ENCODE measurements at regions not wholly inside any gene's neighbourhood (a gene's known extent, or its start where the extent isn't known, plus 50 kb on each side); places are given as distances from the start of the nearest gene placed in this dataset.
"Not testable (repeated sequence)": the region's sequence is repeated elsewhere in the genome, so short reads cannot be mapped to it uniquely, and the experiment has no call there.

DNA sequence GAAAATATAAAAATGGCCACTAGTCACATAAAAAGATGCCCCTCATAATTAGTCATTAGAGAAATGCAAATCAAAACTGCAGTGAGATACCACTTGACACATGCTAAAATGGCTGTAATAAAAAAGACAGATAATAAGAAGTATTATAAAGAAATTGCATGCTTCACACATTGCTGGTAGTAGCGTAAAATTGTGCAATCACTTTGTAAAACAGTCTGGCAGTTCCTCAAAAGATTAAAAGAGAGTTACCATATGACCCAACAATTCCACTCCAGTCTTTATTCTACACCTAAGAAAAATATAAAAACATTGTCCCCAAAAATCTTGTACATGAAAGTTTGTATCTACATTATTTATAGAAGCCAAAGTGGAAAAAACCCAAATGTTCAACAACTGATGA lies 170.6 kb upstream of the FIGN start:
- DNase-seq (ENCODE audit: low spot score), result no peak
- intact Hi-C loops (cut with DNase I), result no loop called here

DNA sequence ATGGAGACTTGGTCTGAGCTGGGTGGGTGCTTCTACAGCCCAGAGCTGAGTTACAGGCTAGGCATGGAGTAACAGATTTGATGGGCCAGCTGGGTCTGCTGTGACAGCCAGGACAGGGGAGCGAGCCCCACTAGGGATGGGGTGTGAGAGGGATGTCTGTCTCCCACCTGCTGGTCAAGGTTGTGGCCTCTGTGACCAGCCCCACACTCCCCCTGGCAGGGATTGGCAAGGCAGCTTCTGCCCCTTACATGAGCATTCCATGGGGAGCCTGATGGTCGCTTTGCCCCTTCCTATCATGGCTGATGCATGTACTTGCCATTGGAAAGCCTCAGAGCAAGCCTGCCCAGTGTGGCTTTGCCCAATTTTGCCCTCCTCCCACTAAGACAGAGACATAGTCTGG lies 162.0 kb upstream of the FIGN start:
- intact Hi-C loops (cut with DNase I), result no loop called here
- no peak for DNase-seq (ENCODE audit: low spot score)

DNA sequence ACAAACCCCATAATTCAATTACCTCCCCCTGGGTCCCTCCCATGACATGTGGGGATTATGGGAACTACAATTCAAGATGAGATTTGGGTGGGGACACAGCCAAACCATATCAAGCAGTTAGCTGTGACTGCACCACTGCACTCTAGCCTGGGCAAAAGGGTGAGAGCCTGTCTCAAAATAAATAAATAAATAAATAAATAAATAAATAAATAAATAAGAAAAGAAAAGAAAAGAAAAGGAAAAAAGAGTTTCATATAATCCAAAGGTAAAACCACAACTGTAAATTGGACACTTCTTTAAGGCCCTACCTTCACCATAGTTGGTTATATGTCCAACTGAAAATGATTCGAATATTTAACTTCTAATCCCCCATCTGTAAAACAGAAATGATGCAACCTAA lies 157.6 kb upstream of the FIGN start:
- intact Hi-C loops (cut with DNase I); DNase-seq (ENCODE audit: low spot score): not testable (repeated sequence)

DNA sequence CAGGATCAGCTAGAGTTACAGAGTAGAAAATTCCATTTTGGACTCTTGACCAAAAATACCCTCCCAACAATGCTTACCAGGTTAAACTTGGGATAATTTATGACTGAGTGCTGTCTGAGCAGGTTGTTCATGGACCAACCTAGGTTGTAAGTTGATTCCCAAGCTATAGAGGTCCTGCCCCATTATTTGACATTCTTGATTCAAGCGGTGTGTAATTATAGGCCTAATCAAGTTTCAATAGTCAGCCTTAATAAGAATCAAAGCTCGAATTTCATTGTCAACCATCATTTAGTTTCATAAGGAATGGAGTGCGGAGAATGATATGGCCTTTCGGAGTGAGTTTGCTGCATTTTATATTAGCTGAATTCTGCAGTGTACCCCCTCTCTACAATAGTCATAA lies 152.8 kb upstream of the FIGN start:
- no peak for DNase-seq (ENCODE audit: low spot score)
- intact Hi-C loops (cut with DNase I), result no loop called here

DNA sequence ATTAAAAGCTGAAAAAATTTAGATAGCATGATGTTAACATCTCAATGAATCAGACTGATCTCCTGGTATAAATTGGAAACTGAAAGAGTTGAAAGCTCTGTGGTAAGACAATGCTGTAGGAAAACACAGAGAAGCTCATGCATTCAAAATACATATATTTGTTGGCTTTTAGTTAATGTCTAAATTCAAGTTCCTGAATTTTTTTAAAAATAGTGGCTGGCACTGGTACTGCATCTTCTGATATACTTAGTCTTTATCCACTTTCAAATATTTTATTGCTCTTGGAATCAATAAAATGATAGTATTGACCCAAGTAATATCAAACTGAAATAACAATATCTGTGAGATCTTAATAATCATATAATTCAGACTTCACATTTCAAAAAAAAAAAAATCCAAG lies 151.4 kb upstream of the FIGN start:
- intact Hi-C loops (cut with DNase I), result no loop called here
- DNase-seq (ENCODE audit: low spot score), result no peak

DNA sequence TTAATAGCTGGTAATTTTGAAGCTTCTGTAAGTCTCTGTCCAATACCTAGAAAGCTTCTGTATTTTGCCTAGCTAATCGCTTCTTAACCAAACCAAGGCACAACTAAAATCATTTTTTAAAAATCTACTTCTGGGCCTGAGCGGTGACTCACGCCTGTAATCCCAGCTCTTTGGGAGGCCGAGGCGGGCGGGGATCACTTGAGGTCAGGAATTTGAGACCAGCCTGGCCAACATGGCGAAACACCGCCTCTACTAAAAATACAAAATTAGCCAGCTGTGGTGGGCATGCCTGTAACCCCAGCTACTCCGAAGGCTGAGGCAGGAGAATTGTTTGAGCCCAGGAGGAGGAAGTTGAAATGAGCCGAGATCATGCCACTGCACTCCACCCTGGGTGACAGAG lies 148.6 kb upstream of the FIGN start:
- intact Hi-C loops (cut with DNase I), result no loop called here

DNA sequence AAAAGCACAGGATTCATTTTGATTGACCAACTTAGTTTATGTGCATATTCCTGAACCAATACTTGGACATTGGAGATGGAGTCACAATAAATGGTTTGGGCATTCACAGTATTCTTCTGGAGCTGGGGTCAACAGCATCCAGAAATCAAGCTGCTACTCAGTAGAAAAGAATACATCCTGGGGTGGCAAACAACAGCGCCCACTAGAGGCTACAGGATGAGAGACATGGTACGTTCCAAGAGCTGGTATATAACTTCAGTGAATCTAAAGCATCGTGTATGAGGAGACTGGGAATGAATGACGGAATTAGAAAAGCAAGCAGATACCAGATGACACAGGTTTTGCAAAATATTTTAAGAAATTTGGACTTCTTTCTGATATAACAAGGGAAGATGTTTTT lies 142.9 kb upstream of the FIGN start:
- DNase-seq (ENCODE audit: low spot score), result no peak
- intact Hi-C loops (cut with DNase I), result loop anchor here (5.0 to 10.0 kb wide), 3 partner anchors 141 to 531 kb away; partner anchors contain the start of gene FIGN

More for the DNA sequence above, 148.6 kb upstream of the FIGN start:
- no peak for DNase-seq (ENCODE audit: low spot score)

DNA sequence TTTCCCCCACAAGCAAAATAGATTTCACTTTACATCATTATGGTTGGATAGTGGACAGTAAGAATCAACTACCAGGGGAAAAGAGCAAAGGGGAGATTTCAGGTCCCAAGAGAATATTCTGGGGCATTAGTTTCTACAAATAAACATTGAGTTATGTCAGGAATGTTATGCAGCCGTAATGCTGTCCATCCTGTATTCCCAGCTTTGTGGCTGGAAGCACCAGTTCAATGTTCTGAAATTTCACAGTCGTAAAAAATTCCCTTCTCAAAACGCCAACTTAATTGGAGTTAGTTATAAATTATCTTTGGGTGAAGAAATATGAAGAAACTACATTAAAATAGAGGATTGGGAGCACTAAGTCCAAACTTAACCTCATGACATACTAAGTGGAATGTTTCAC lies 141.5 kb upstream of the FIGN start:
- DNase-seq (ENCODE audit: low spot score), result no peak
- intact Hi-C loops (cut with DNase I), result loop anchor here (5.0 to 10.0 kb wide), 3 partner anchors 140 to 530 kb away; partner anchors contain the start of gene FIGN

DNA sequence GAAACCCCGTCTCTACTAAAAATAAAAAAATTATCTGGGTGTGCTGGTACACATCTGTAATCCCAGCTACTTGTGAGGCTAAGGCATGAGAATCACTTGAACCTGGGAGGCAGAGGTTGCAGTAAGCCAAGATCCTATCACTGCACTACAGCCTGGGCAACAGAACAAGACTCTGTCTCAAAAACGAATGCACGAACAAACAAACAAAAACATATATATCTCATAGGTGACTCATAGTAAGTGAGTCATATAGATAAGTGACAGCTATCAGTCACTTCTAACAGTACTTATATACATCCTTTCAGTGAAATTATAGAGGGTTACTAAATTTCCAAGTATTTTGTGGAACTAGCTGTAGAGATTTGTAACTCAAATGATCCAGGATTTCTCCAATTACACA lies 127.3 kb upstream of the FIGN start:
- intact Hi-C loops (cut with DNase I), result no loop called here
- DNase-seq (ENCODE audit: low spot score), result no peak

DNA sequence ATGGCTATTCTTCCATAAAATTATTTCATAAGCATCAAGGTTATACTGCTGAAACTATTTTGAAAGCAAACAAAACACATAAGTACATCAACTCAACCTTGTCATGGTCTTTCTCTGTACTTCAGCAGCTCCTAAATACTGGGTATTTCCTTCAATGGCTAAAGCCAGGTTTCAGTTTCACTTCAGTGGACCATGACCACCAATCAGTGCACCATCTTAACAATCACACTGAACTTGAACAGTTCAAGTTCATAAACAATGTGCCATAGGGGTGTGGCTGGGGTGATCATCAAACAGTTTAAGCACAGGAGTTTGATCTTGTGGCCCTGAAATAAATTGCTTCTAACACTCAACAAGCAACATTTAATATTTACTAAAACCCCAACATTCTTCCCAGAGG lies 124.1 kb upstream of the FIGN start:
- intact Hi-C loops (cut with DNase I), result no loop called here

DNA sequence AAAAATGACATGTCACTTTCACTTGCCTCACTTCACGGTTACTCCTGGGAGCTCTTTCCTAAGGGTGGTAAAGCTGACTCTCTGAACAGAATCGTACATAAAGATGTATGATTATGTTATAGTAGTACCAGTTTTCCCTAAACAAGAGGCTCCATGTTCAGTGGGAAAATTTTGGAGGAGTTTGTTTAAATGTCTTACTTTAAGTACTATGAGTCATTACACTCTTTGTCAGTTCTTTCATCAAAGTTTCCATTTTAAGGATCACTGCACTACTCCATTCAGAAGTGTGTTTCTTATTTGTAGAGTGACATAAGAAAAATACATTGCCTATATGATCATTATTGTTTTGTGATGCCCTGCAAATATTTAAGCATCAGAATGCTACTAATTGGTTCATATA lies 121.1 kb upstream of the FIGN start:
- DNase-seq (ENCODE audit: low spot score), result no peak
- intact Hi-C loops (cut with DNase I), result no loop called here

More for the DNA sequence above, 124.1 kb upstream of the FIGN start:
- no peak for DNase-seq (ENCODE audit: low spot score)

DNA sequence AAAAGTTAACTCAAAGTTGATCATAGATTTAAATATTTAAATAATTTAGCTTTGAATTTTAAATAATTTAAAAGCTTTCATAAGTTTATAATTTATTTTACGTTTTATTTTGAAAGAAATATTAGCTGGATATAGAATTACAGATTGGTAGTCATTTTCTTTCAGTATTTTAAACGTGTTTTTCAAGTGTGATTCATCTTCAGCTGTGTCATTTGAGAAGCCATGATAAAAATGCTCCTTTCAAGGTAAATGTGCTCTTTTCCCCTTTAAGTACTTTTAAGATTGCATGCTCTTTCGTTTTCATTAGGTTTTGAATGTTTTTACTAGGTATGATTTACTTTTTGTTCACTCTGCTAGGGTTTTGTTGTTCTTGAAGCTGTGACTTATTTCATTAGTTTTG lies 116.8 kb upstream of the FIGN start:
- intact Hi-C loops (cut with DNase I), result no loop called here
- DNase-seq (ENCODE audit: low spot score), result no peak

DNA sequence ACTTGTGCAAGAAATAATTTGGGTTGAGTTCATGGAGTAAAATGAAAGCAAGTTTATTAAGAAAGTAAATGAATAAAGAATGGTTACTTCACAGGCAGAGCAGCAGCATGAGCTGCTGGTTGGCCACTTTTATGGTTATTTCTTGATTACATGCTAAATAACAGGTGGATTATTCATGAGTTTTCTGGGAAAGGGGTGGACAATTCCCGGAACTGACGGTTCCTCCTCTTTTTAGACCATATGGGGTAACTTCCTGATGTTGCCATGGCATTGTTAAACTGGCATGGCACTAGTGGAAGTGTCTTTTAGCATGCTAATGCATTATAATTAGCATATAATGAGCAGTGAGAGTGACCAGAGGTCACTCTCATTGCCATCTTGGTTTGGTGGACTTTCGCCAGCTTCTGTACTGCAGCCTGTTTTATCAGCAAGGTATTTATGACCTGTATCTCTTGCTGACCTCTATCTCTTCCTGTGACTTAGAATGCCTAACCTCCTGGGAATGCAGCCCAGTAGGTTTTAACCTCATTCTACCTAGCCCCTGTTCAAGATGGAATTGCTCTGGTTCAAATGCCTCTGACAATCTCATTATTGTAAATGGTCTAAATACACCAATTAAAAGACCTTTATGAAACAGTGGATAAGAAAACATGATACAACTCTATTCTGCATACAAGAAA lies 114.1 kb upstream of the FIGN start:
- intact Hi-C loops (cut with DNase I), result no loop called here
- no peak for DNase-seq (ENCODE audit: low spot score)

DNA sequence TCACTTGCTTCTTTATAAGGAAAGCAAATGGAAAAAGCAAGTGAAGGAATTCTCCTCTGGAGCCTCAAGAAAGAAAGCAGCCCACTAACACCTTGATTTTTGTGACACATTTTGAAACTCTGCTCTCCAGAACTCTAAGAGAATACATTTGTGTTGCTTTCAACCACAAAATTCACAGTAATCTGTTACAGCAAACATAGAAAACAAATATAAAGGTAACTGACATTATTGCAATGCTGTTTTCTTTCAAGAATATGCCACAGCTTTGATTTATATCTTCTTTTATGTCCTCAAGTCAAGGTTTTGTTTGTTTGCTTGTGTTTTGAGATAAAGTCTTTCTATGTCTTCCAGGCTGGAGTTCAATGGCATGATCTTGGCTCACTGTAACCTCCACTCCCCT lies 103.1 kb upstream of the FIGN start:
- intact Hi-C loops (cut with DNase I), result no loop called here
- no peak for DNase-seq (ENCODE audit: low spot score)

DNA sequence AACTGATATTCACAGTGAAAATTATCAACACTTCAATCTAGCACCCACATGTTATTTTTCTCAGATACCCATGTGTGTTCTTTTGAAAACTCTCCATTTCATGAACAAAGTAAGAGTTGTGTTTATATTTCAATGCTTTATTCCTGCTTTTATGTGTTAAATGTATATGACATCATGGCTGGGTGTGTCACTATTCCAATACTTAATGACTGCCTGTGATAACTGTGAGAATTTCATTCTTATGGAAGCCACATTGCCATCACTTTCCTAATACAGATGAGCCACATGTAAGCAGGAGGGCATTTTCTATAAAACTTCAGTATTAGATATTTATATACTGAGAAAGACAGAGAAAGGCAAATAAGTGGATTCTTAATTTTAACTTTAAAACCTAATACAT lies 100.4 kb upstream of the FIGN start:
- intact Hi-C loops (cut with DNase I), result no loop called here
- DNase-seq (ENCODE audit: low spot score), result no peak

DNA sequence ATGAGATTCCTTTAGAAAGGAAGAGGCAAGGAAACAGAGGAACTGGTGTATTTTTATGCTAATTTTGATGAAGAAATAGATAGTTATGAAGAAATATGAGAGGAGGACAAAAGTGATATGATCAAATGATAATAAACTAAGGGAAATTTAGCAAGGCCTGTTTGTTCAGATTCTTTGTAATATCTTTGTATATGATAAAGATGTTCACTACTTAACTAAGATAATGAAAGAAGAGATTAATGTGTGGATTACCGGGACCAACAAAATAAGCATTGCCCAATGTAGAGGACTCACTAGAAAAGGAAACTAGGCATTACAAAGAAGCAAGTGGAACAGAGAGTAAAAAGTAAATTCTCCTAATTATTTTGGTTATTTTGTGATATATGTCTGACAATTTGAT lies 99.0 kb upstream of the FIGN start:
- intact Hi-C loops (cut with DNase I), result no loop called here
- no peak for DNase-seq (ENCODE audit: low spot score)

DNA sequence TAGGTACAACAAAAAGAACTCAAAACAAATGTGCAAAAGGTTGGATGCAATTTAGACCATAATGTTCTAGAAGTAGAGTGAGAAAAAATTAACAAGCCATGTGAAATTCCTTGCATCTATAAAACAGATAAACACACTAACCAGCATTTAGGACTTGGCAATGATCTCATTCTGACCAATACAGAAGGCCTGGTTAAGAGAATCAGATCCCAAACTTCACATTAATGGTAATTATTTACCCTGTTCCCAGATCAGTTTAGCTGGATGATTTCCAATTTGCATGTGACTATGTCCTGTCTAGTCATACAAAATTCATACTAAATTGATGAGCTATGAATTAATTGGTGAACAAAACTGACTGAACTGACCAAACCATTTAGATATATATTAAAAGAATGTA lies 98.4 kb upstream of the FIGN start:
- DNase-seq (ENCODE audit: low spot score), result no peak
- intact Hi-C loops (cut with DNase I), result no loop called here

DNA sequence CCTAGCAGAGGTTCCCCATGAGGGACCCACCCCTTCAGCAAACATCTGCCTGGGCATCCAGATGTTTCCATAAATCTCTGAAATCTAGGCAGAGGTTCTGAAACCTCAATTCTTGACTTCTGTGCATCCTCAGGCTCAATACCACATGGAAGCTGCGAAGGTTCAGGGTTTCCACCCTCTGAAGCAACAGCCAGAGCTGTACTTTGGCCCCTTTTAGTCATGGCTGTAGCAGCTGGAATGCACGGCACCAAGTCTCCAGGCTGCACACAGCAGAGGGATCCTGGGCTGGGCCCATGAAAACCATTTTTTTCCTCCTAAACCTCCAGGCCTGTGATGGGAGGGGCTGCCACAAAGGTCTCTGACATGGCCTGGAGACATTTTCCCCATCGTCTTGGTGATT lies 93.0 kb upstream of the FIGN start:
- intact Hi-C loops (cut with DNase I), result no loop called here
- DNase-seq (ENCODE audit: low spot score), result no peak

DNA sequence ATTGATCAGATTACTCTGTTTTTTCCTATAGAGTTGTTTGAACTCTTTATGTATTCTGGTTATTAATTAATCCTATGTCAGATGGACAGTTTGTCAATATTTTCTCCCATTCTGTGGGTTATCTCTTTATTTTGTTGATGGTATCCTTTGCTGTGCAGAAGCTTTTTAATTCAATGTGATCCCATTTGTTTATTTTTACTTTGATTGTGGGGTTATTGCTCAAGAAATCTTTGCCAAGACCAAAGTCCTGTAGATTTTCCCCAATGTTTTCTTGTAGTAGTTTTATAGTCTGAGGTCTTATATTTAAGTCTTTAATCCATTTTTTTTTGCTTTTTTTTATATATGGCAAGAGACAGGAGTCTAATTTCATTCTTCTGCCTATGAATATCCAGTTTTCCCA lies 86.2 kb upstream of the FIGN start:
- intact Hi-C loops (cut with DNase I), result no loop called here
- no peak for DNase-seq (ENCODE audit: low spot score)

DNA sequence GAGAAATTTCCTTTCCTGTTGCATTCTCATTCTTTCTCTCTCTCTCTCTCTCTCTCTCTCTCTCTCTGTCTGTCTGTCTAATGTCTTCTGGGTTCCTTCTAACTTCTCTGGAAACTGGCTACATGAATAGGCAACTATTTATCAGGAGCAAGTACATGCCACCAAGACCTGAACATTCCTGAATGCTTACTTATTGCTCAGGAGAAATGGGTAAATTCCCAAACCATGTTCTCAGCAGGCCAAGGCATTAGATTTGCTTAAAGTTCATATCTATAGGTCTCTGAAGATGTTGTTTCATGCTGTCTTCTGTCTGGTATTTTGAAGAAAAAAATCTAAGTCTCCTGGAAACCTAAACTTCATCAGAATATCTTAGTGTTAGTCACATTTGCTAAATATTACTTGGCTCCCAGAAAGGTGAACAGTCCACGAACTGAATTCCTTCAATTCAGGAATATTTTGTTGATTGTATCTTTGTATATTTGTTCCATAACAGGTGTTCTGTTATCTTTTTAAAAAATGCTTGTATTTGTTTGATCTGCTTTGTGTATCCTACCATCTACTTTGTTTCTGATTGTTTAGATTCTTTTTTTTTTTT lies 77.2 kb upstream of the FIGN start:
- intact Hi-C loops (cut with DNase I), result no loop called here

DNA sequence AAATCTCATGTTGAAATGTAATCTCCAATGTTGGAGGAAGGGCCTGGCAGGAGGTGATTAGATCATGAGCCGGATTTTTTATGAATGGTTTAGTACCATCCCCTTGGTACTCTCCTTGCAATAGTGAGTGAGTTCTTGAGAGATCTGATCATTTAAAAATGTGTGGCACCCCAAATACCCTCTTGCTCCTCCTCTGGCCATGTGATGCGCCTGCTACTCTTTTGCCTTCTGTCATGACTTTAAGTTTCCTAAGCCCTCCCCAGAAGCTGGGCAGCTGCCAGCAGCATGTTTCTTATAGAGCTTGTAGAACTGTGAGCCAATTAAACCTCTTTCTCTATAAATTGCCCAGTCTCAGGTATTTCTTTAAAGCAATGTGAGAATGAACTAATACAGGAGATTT lies 72.6 kb upstream of the FIGN start:
- intact Hi-C loops (cut with DNase I), result no loop called here
- DNase-seq (ENCODE audit: low spot score), result no peak

More for the DNA sequence above, 77.2 kb upstream of the FIGN start:
- DNase-seq (ENCODE audit: low spot score), result no peak

DNA sequence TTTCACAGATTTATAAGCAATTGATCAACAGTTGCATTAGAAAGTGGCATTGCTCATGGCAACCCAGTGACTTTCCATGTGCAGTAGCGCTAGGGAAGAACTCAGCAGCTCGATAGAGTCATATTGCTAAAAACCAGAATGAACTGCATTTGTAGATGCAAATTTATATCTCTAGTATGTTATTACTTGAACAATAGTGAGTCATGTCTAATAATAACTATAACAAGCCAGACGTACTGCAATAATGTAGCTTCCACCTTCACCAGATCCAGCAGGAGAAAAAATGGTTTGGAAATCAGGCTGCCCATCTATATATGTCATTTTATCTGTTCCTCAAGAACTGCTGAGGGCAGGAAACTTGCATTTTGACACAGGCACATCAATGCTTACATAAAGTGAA lies 66.5 kb upstream of the FIGN start:
- DNase-seq (ENCODE audit: low spot score), result no peak
- intact Hi-C loops (cut with DNase I), result no loop called here
